ENCODE measurements at regions not wholly inside any gene's neighbourhood (a gene's known extent, or its start where the extent isn't known, plus 50 kb on each side); places are given as distances from the start of the nearest gene placed in this dataset.

DNA sequence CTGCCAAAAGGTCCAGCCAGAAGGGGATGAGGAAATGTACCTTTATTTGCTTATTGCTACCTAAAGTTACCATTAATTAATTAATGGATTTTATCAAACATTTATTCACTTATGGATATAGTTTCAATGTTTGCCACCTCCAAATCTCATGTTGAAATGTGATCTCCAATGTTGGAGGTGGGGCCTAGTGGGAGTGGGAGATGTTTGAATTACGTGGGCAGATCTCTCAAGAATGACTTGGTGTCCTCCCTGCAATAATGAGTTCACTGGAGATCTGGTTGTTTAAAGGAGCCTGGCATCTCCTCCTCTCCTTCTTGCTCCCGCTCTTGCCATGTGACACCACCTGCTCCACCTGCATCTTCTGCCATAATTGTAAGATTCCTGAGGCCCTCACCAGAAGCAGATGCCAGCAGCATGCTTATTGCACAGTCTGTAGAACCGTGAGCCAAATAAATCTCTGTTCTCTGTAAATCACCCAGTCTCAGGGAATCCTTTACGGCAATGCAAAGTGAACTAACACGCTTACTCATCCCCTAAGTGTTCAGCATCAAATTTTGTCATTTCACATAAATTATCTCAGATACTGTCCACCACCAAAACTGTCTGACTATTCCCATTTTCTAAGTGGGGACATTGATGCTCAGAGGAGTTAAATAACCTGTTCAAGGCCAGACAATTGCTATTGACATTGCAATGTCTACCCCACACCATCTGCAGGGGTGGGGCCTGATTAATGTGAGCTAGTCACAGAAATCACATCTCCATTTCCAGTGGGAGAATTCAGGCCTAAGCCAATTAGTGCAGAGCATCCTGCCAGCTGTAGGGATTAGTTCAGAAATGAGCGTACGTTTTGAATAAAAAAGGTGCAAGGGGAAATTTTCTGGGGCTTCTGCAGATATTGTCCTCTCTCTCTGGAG, 51.6 kb upstream of the SYN3 start:
- TF ChIP-seq POLR2AphosphoS5 (IDR thresholded peaks at IDR 0.05): no peak
- TF ChIP-seq, protein P1, sequence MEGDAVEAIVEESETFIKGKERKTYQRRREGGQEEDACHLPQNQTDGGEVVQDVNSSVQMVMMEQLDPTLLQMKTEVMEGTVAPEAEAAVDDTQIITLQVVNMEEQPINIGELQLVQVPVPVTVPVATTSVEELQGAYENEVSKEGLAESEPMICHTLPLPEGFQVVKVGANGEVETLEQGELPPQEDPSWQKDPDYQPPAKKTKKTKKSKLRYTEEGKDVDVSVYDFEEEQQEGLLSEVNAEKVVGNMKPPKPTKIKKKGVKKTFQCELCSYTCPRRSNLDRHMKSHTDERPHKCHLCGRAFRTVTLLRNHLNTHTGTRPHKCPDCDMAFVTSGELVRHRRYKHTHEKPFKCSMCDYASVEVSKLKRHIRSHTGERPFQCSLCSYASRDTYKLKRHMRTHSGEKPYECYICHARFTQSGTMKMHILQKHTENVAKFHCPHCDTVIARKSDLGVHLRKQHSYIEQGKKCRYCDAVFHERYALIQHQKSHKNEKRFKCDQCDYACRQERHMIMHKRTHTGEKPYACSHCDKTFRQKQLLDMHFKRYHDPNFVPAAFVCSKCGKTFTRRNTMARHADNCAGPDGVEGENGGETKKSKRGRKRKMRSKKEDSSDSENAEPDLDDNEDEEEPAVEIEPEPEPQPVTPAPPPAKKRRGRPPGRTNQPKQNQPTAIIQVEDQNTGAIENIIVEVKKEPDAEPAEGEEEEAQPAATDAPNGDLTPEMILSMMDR (IDR thresholded peaks at IDR 0.05): no peak
